GM21786 (cell line): ENCODE measurements at regions not wholly inside any gene's neighbourhood (a gene's known extent, or its start where the extent isn't known, plus 50 kb on each side); places are given as distances from the start of the nearest gene placed in this dataset.

Source experiments
- ATAC-seq: cut with Tn5 transposase; IDR thresholded peaks from one replicate; pipeline ENCODE4 v1.9.1; 2021; ENCODE audit not compliant: unreplicated experiment

GRCh38 chr10:10927608-10928007, 90.1 kb upstream of the CELF2 start:
- ATAC-seq: no peak

GRCh38 chr10:10930979-10931743, 86.5 kb upstream of the CELF2 start:
- ATAC-seq: no peak

- no peak for ATAC-seq
Measured at GRCh38 chr10:10935032-10935431, 82.6 kb upstream of the CELF2 start.

GRCh38 chr10:10938676-10939075, 79.0 kb upstream of the CELF2 start:
- no peak for ATAC-seq

- ATAC-seq: no peak
Measured at GRCh38 chr10:10941127-10941730, 76.4 kb upstream of the CELF2 start.

- no peak for ATAC-seq
Measured at GRCh38 chr10:10942441-10942840, 75.2 kb upstream of the CELF2 start.

- ATAC-seq: no peak
Measured at GRCh38 chr10:10946081-10946480, 71.6 kb upstream of the CELF2 start.

- no peak for ATAC-seq
Measured at GRCh38 chr10:10946801-10947200, 70.9 kb upstream of the CELF2 start.

- no peak for ATAC-seq
Measured at GRCh38 chr10:10951675-10952074, 66.0 kb upstream of the CELF2 start.

- ATAC-seq: no peak
Measured at GRCh38 chr10:10952800-10953199, 64.9 kb upstream of the CELF2 start.

GRCh38 chr10:10956681-10957542, 60.8 kb upstream of the CELF2 start:
- ATAC-seq: no peak

GRCh38 chr10:10958041-10958440, 59.6 kb upstream of the CELF2 start:
- no peak for ATAC-seq

- ATAC-seq: no peak
Measured at GRCh38 chr10:10959666-10960065, 58.0 kb upstream of the CELF2 start.

- no peak for ATAC-seq
Measured at GRCh38 chr10:10960534-10960933, 57.1 kb upstream of the CELF2 start.

- no peak for ATAC-seq
Measured at GRCh38 chr10:10961072-10961471, 56.6 kb upstream of the CELF2 start.

- ATAC-seq: no peak
Measured at GRCh38 chr10:10967029-10967428, 50.6 kb upstream of the CELF2 start.

GRCh38 chr10:10967581-10968256, 50.0 kb upstream of the CELF2 start:
- ATAC-seq: no peak
